BE2C (cell line): ENCODE measurements at regions not wholly inside any gene's neighbourhood (a gene's known extent, or its start where the extent isn't known, plus 50 kb on each side); places are given as distances from the start of the nearest gene placed in this dataset.

Experiments used
- DNase-seq: peaks from one replicate; pipeline ENCODE4 v3.0.0-alpha.2; 2020
- H3K27me3 ChIP-seq: fragments of 250-450 bp; sonication (Bioruptor Pico); 2 replicates; pipeline ENCODE4 v1.5.1; 2020; ENCODE audit warnings: mild to moderate bottlenecking
- H3K36me3 ChIP-seq: fragments of 250-450 bp; sonication (Bioruptor Pico); 2 replicates; pipeline ENCODE4 v1.5.1; 2020; ENCODE audit warnings: mild to moderate bottlenecking
- H3K4me1 ChIP-seq: fragments of 250-450 bp; sonication (Bioruptor Pico); 2 replicates; pipeline ENCODE4 v1.5.1; 2020
- H3K4me3 ChIP-seq: 2 replicates; pipeline ENCODE4 v1.5.1; 2011; ENCODE audit warnings: low read depth, low read length
- H3K9me3 ChIP-seq: fragments of 250-450 bp; sonication (Bioruptor Pico); 2 replicates; pipeline ENCODE4 v1.5.1; 2020
- TF ChIP-seq, protein P1 (sequence below): IDR thresholded peaks from 2 replicates; pipeline ENCODE4 v1.5.1; 2012; ENCODE audit warnings: mild to moderate bottlenecking, low read depth, low read length

DNA sequence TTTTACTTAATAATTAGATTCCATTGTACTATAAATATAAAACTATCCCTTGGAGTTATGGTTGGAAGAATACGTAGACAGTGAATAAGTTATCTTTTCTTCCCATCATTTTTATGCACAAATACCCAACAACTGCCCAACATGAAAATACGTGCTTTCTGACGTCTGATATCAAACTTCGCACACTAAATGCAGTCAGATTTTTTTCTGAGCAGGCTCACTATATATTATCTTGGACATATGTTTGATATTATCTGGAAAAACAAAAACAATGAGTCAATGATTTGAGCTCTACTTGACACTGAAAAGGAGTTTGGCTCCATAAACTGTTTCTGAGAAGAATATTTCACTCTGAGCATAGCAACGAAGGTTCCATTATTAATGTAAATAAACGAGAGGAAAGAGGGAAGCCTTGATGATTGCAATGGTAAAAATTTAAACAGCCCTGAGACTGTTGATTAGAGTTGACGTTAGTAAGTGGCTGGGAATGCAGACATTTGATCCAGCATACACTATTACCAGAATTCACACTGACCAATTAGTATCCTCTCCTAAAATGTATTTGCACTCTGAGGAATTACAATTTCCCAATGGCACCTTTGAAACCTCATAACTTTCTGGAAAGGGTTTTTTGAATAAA lies 1090.0 kb downstream of the EPHA7 start:
- TF ChIP-seq, protein P1, sequence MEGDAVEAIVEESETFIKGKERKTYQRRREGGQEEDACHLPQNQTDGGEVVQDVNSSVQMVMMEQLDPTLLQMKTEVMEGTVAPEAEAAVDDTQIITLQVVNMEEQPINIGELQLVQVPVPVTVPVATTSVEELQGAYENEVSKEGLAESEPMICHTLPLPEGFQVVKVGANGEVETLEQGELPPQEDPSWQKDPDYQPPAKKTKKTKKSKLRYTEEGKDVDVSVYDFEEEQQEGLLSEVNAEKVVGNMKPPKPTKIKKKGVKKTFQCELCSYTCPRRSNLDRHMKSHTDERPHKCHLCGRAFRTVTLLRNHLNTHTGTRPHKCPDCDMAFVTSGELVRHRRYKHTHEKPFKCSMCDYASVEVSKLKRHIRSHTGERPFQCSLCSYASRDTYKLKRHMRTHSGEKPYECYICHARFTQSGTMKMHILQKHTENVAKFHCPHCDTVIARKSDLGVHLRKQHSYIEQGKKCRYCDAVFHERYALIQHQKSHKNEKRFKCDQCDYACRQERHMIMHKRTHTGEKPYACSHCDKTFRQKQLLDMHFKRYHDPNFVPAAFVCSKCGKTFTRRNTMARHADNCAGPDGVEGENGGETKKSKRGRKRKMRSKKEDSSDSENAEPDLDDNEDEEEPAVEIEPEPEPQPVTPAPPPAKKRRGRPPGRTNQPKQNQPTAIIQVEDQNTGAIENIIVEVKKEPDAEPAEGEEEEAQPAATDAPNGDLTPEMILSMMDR = no peak
- H3K4me3 ChIP-seq = no peak overlapping the region
- no peak for DNase-seq
- H3K9me3 ChIP-seq = no peaks in the 10 kb centered on the region
- H3K36me3 ChIP-seq = no peaks in the 10 kb centered on the region
- no peaks in the 10 kb centered on the region for H3K27me3 ChIP-seq
- peaks cover 5% of the 10 kb centered on the region for H3K4me1 ChIP-seq

GRCh38 chr6:92315312-92315711 lies 1104.0 kb downstream of the EPHA7 start:
- no peaks in the 10 kb centered on the region for H3K36me3 ChIP-seq
- no peaks in the 10 kb centered on the region for H3K4me1 ChIP-seq
- DNase-seq = no peak
- no peaks in the 10 kb centered on the region for H3K27me3 ChIP-seq
- no peak overlapping the region for H3K4me3 ChIP-seq
- TF ChIP-seq, protein P1 = no peak
- no peaks in the 10 kb centered on the region for H3K9me3 ChIP-seq

GRCh38 chr6:92297101-92297500 lies 1122.3 kb downstream of the EPHA7 start:
- peak; percentile 26 for DNase-seq
- H3K4me3 ChIP-seq = no peak overlapping the region
- TF ChIP-seq, protein P1 = no peak
- no peaks in the 10 kb centered on the region for H3K27me3 ChIP-seq
- no peaks in the 10 kb centered on the region; the same call in 1 of the 2 replicates for H3K4me1 ChIP-seq
- no peaks in the 10 kb centered on the region for H3K36me3 ChIP-seq
- no peaks in the 10 kb centered on the region for H3K9me3 ChIP-seq

- DNase-seq = no peak
- H3K9me3 ChIP-seq = no peaks in the 10 kb centered on the region
- H3K36me3 ChIP-seq = no peaks in the 10 kb centered on the region
- H3K27me3 ChIP-seq = no peaks in the 10 kb centered on the region
- TF ChIP-seq, protein P1 = no peak; the same call in 1 of the 2 replicates
- H3K4me1 ChIP-seq = no peaks in the 10 kb centered on the region; the same call in 1 of the 2 replicates
- no peak overlapping the region for H3K4me3 ChIP-seq
Observed at GRCh38 chr6:92292067-92292466, 1127.3 kb downstream of the EPHA7 start.

DNA sequence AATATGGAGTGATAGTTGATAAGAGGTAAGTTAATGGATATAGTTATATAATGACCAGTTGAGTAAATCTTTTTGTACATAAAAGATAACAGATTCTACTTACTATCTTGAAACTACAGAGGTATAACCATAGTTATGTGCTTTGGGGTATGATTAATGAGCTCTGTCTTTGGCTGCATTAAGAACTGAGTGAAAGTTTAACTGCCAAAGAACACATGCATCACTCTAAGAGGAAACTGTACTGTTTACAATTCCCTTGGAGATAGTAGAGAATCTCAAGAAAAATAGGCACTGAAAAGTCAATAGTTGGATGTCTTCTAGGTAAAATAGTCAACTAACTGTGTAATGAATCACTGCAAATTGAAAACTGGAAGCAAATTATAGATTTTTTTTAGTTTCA lies 1129.5 kb downstream of the EPHA7 start:
- H3K36me3 ChIP-seq = no peaks in the 10 kb centered on the region
- no peaks in the 10 kb centered on the region for H3K27me3 ChIP-seq
- no peaks in the 10 kb centered on the region for H3K4me1 ChIP-seq
- no peak for DNase-seq
- no peak overlapping the region for H3K4me3 ChIP-seq
- H3K9me3 ChIP-seq = no peaks in the 10 kb centered on the region
- TF ChIP-seq, protein P1 = no peak

DNA sequence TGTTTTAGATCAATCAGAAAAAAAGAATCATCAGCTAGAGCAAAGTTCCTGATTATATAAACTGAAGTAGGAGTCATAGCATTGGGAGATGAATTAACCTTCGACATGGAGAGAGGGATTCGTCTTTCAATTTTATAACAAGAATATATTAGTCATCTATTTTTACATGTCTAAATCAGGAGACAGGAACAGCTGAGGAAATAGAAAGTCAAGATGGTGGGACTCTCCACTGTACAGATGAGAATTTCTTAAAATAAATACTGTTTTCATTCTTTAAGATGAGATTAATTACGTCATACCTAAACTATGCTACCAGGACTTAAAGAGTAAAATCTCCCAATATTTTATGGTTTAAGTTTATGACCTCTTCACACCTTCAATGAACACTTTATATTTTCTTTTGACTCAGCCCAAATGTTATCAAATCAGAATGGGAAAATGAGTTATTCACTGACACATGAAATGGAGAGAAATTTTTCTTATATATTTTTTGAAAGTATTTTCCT lies 1137.7 kb downstream of the EPHA7 start:
- Histone ChIP-seq H3K4me1 (no peaks in the 10 kb centered on the region), H3K4me3 (no peak overlapping the region), H3K9me3 (no peaks in the 10 kb centered on the region), H3K36me3 (no peaks in the 10 kb centered on the region), H3K27me3 (no peaks in the 10 kb centered on the region)
- DNase-seq = no peak
- TF ChIP-seq, protein P1 = no peak
